Endothelial cell of umbilical vein (primary cell): ENCODE measurements at regions not wholly inside any gene's neighbourhood (a gene's known extent, or its start where the extent isn't known, plus 50 kb on each side); places are given as distances from the start of the nearest gene placed in this dataset.

Experiments
- EZH2 ChIP-seq: IDR thresholded peaks from 2 replicates; pipeline ENCODE4 v1.6.1; 2012; ENCODE audit warnings: borderline replicate concordance, low read depth, mild to moderate bottlenecking, moderate library complexity, low read length, inconsistent platforms; ENCODE audit not compliant: severe bottlenecking
- POLR2A ChIP-seq: IDR thresholded peaks from 2 replicates; pipeline ENCODE4 v1.6.1; 2012; ENCODE audit warnings: low read depth, mild to moderate bottlenecking, control low read depth, low read length
- TF ChIP-seq, protein P1 (sequence below): IDR thresholded peaks from 2 replicates; pipeline ENCODE4 v1.6.1; 2011; ENCODE audit not compliant: insufficient read depth, insufficient read length

DNA sequence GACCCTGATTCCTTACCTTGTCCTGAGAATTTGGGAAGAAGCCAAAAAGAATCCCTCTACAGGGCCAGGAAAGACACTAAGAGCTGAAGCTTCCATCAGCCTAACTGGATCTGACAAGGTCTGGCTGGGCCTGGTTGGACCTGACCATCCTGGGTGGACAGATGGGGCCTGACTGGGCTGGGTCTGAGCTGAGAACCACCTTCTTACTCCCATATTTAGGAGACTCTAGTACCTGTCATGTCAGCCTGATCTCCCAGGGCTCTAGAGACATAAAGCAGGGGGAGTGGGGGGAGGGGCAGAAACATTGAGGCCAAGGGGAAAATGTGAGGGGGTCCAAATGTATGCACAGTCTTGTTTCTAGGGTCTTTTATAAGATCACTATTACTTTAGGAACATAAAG lies 129.9 kb downstream of the BUD13 start:
- TF ChIP-seq, protein P1, sequence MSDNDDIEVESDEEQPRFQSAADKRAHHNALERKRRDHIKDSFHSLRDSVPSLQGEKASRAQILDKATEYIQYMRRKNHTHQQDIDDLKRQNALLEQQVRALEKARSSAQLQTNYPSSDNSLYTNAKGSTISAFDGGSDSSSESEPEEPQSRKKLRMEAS: no peak
- TF ChIP-seq EZH2: no peak
- no peak for TF ChIP-seq POLR2A
